ENCODE measurements at regions not wholly inside any gene's neighbourhood (a gene's known extent, or its start where the extent isn't known, plus 50 kb on each side); places are given as distances from the start of the nearest gene placed in this dataset.

GRCh38 chr12:77133566-77133965 is 68.2 kb upstream of the E2F7 start:
- TF ChIP-seq CTCF (IDR thresholded peaks at IDR 0.05; ENCODE audit: borderline replicate concordance, extremely low read depth, low read length, poor library complexity, severe bottlenecking): no peak
- TF ChIP-seq EZH2 (IDR thresholded peaks at IDR 0.05; ENCODE audit: borderline replicate concordance, low read depth, low read length, severe bottlenecking): no peak
